K562 (cell line): ENCODE measurements at regions not wholly inside any gene's neighbourhood (a gene's known extent, or its start where the extent isn't known, plus 50 kb on each side); places are given as distances from the start of the nearest gene placed in this dataset.
A peak's percentile ranks its signal among the peaks of the same experiment; 100 is the strongest.
"Not testable (repeated sequence)": the region's sequence is repeated elsewhere in the genome, so short reads cannot be mapped to it uniquely, and the experiment has no call there.

Experiments
- ATAC-seq: fragments of 200-7000 bp; cut with Tn5 transposase; 3 replicates; pipeline ENCODE4 v1.9.1; 2020; ENCODE audit warnings: moderate library complexity
- BruUV-seq: library from RNA; stranded (reverse); fragments of 400-500 nt; replicated peaks from 2 replicates; lab custom pipeline; 2021; lab: Mats Ljungman, UMichigan
- CTCF ChIA-PET: fragments of 300-600 bp; formaldehyde crosslinking; extraction: SDS; loops from one replicate; lab custom pipeline; 2021; ENCODE audit warnings: low intra/inter-chr PET ratio; lab: Yijun Ruan, JAX
- POLR2A ChIA-PET: fragments of 300-600, 350-650 bp; sonication (Branson Sonifier 250); formaldehyde crosslinking; extraction: SDS; loops from one replicate; lab custom pipeline; 2021; ENCODE audit warnings: antibody characterized with exemption, inconsistent platforms; lab: Yijun Ruan, JAX
- DNase-seq, 4 experiments: peaks; one replicate each; pipeline versions ENCODE4 v3.0.0 to v3.0.0-alpha.2; 2011 to 2018; ENCODE audit warnings: low spot score in 3 of 4, mixed read lengths in 3 of 4; ENCODE audit errors: extremely low read depth in 1 of 4
- FAIRE-seq: peaks from 2 replicates; lab custom pipeline; 2011; peaks lifted over from hg19 to GRCh38; lab: Jason Lieb, UNC
- H2AFZ ChIP-seq: 2 replicates; pipeline ENCODE4 v1.6.0; 2011; ENCODE audit warnings: low read depth, low read length, control low read depth, inconsistent platforms
- H3K27ac ChIP-seq: fragments of 200-600 bp; 3 replicates; pipeline ENCODE4 v1.8.0; 2011; ENCODE audit warnings: low read depth, mild to moderate bottlenecking, control low read depth, inconsistent platforms, low read length, moderate library complexity, mixed read lengths; ENCODE audit errors: extremely low read depth
- H3K27me3 ChIP-seq, 2 experiments: fragments of 300-600 bp in 1 of 2; 2 replicates in 1 of 2; 3 replicates in 1 of 2; pipeline versions ENCODE4 v1.6.0 to v1.8.0; 2011; ENCODE audit warnings: inconsistent platforms in 2 of 2, low read length in 2 of 2, mild to moderate bottlenecking in 1 of 2, mixed read lengths in 1 of 2, moderate library complexity in 1 of 2; ENCODE audit not compliant: control insufficient read depth in 2 of 2, insufficient read depth in 2 of 2
- H3K36me3 ChIP-seq: fragments of 300-600 bp; 3 replicates; pipeline ENCODE4 v1.8.0; 2011; ENCODE audit warnings: mild to moderate bottlenecking, low read length, inconsistent platforms; ENCODE audit not compliant: control insufficient read depth, insufficient read depth
- H3K4me1 ChIP-seq, 2 experiments: fragments of 200-600 bp in 1 of 2; replicated peaks in 1 of 2; 2 replicates in 1 of 2; 3 replicates in 1 of 2; pipeline versions ENCODE4 v1.5.1 to v1.8.0; 2011; ENCODE audit warnings: inconsistent platforms in 2 of 2, low read length in 2 of 2, mild to moderate bottlenecking in 1 of 2, mixed read lengths in 1 of 2, moderate library complexity in 1 of 2; ENCODE audit not compliant: control insufficient read depth in 2 of 2, insufficient read depth in 2 of 2
- H3K4me2 ChIP-seq: 2 replicates; pipeline ENCODE4 v1.6.1; 2011; ENCODE audit warnings: low read length, control low read depth, inconsistent platforms, mixed read lengths; ENCODE audit not compliant: insufficient read depth
- H3K4me3 ChIP-seq: fragments of 200-600 bp; sonication (generic), shearing (Covaris generic); 2 replicates; pipeline ENCODE4 v1.5.1; 2016; ENCODE audit warnings: control low read depth, inconsistent platforms
- H3K79me2 ChIP-seq: fragments of 200-600 bp; 3 replicates; pipeline ENCODE4 v1.8.0; 2011; ENCODE audit warnings: low read length, inconsistent platforms; ENCODE audit not compliant: control insufficient read depth, insufficient read depth
- H3K9ac ChIP-seq, 2 experiments: 2 replicates each; pipeline versions ENCODE4 v1.6.0 to v1.6.1; 2011; ENCODE audit warnings: low read depth in 2 of 2, low read length in 2 of 2, control low read depth in 1 of 2, inconsistent platforms in 1 of 2, mild to moderate bottlenecking in 1 of 2, mixed read lengths in 1 of 2; ENCODE audit not compliant: insufficient read depth in 1 of 2
- H3K9me1 ChIP-seq: one replicate; pipeline ENCODE4 v1.6.0; 2011; ENCODE audit warnings: inconsistent platforms, mild to moderate bottlenecking, low read length, moderate library complexity; ENCODE audit not compliant: control insufficient read depth, insufficient read depth
- H3K9me3 ChIP-seq: replicated peaks from 2 replicates; pipeline ENCODE4 v1.5.1; 2011; ENCODE audit warnings: low read depth, low read length, inconsistent platforms; ENCODE audit not compliant: control insufficient read depth, insufficient read depth
- H4K20me1 ChIP-seq: replicated peaks from 2 replicates; pipeline ENCODE4 v1.6.1; 2011; ENCODE audit warnings: low read length, inconsistent platforms, mixed read lengths; ENCODE audit not compliant: control insufficient read depth, insufficient read depth
- ARID1B ChIP-seq: fragments of 450-650 bp; IDR thresholded peaks from 2 replicates; pipeline ENCODE4 v1.6.1; 2016; ENCODE audit warnings: antibody characterized with exemption, mild to moderate bottlenecking, inconsistent platforms
- RAD21 ChIP-seq, 2 experiments: fragments of 250-450 bp in 1 of 2; fragments of 450-650 bp in 1 of 2; sonication (Bioruptor Pico) in 1 of 2; formaldehyde crosslinking in 1 of 2; IDR thresholded peaks in 1 of 2; conservative IDR thresholded peaks in 1 of 2; 2 replicates each; pipeline versions ENCODE4 v1.4.0 to v1.8.0; 2020 to 2022; ENCODE audit warnings: mild to moderate bottlenecking in 2 of 2, moderate library complexity in 1 of 2
- SOX6 ChIP-seq: fragments of 450-650 bp; IDR thresholded peaks from 2 replicates; pipeline ENCODE4 v1.6.1; 2014; ENCODE audit warnings: mild to moderate bottlenecking
- SPI1 ChIP-seq: IDR thresholded peaks from 2 replicates; pipeline ENCODE4 v1.6.1; 2011; ENCODE audit warnings: low read depth, low read length, control low read depth, borderline replicate concordance
- TCF3 ChIP-seq: sonication (generic); formaldehyde crosslinking; IDR thresholded peaks from 2 replicates; pipeline ENCODE4 v1.4.0; 2020; ENCODE audit warnings: mild to moderate bottlenecking, missing genetic modification reagents
- TFE3 ChIP-seq: fragments of 450-650 bp; formaldehyde crosslinking; IDR thresholded peaks from 2 replicates; pipeline ENCODE4 v1.4.0; 2020; ENCODE audit warnings: mild to moderate bottlenecking, mixed read lengths
- WGBS: fragments of 100-300 bp; shearing (Covaris generic); methylation state at CpG from one replicate; pipeline ENCODE4 v1.1.6; 2016; ENCODE audit warnings: low coverage, mixed read lengths; ENCODE audit not compliant: insufficient coverage; ENCODE audit errors: missing lambda C conversion rate; 5-methylcytosine and 5-hydroxymethylcytosine counted together
- in situ Hi-C: fragments of 300-500 bp; cut with MboI; formaldehyde crosslinking; loops from 4 replicates; pipeline ENCODE4 v1.15.0; 2018; ENCODE audit warnings: inconsistent platforms, mixed read lengths
- intact Hi-C: fragments of 100-400 bp; cut with micrococcal nuclease; formaldehyde crosslinking; loops from 2 replicates; pipeline ENCODE4 v1.14.2; 2022

- in situ Hi-C loops, H4K20me1 ChIP-seq, H3K9ac ChIP-seq, FAIRE-seq, H3K36me3 ChIP-seq, CTCF ChIA-PET, H3K27ac ChIP-seq, H2AFZ ChIP-seq, intact Hi-C loops, ATAC-seq, H3K79me2 ChIP-seq, H3K9me1 ChIP-seq, DNase-seq, H3K4me3 ChIP-seq, BruUV-seq, H3K4me2 ChIP-seq, POLR2A ChIA-PET, H3K9me3 ChIP-seq: not testable (repeated sequence)
- Histone ChIP-seq H3K27me3 (peaks cover 0 to 30% of the 10 kb centered on the region in 2 experiments; a peak in 2 of 5 replicates), H3K4me1 (peaks cover 13 to 21% of the 10 kb centered on the region in 2 experiments)
- TF ChIP-seq SOX6 = peak; percentile 20; the same call in 1 of the 2 replicates
- TF ChIP-seq RAD21 (CRISPR knock-in tag; conservative IDR thresholded peaks at IDR 0.05 in 1 of 2, IDR thresholded peaks at IDR 0.05 in 1 of 2) = 0 out of 4 replicates have a peak, but pooled peaks of 1 of the 2 experiments have one; percentile 6
- TF ChIP-seq ARID1B = peak; percentile 20; the same call in 1 of the 2 replicates
- peak; percentile 67; the same call in 1 of the 2 replicates for TF ChIP-seq SPI1
- TF ChIP-seq TCF3 = 0 out of 2 replicates have a peak, but pooled peaks have one; percentile 18
- TF ChIP-seq TFE3 (CRISPR knock-in tag) = peak; percentile 93
- 0% methylated on average over 3 of the region's 3 CpGs for WGBS
Measured at GRCh38 chr6:166846446-166847142, 109.8 kb downstream of the RNASET2 start.
